RWPE2 (cell line): ENCODE measurements at regions not wholly inside any gene's neighbourhood (a gene's known extent, or its start where the extent isn't known, plus 50 kb on each side); places are given as distances from the start of the nearest gene placed in this dataset.

Experiments used
- ATAC-seq: fragments of 200-7000 bp; cut with Tn5 transposase; 3 replicates; pipeline ENCODE4 v1.9.1; 2021; ENCODE audit warnings: low read depth
- DNase-seq: peaks from one replicate; pipeline ENCODE4 v3.0.0-alpha.2; 2020; ENCODE audit warnings: low spot score
- H3K27ac ChIP-seq: fragments of 450-650 bp; 2 replicates; pipeline ENCODE4 v1.5.1; 2017; ENCODE audit warnings: mild to moderate bottlenecking; ENCODE audit not compliant: poor library complexity, severe bottlenecking
- H3K27me3 ChIP-seq: fragments of 250-450 bp; sonication (Bioruptor Pico); 2 replicates; pipeline ENCODE4 v1.5.1; 2021; ENCODE audit warnings: mild to moderate bottlenecking, moderate library complexity; ENCODE audit not compliant: insufficient read depth, poor library complexity, severe bottlenecking
- H3K36me3 ChIP-seq: fragments of 250-450 bp; sonication (Bioruptor Pico); 2 replicates; pipeline ENCODE4 v1.5.1; 2020; ENCODE audit warnings: low read depth, mild to moderate bottlenecking, moderate library complexity
- H3K4me1 ChIP-seq: fragments of 250-450 bp; sonication (Bioruptor Pico); 2 replicates; pipeline ENCODE4 v1.5.1; 2021; ENCODE audit warnings: mild to moderate bottlenecking, moderate library complexity; ENCODE audit not compliant: insufficient read depth, poor library complexity, severe bottlenecking
- H3K4me3 ChIP-seq: fragments of 250-450 bp; sonication (Bioruptor Pico); 2 replicates; pipeline ENCODE4 v1.5.1; 2021; ENCODE audit warnings: mild to moderate bottlenecking, moderate library complexity; ENCODE audit not compliant: severe bottlenecking
- H3K9me3 ChIP-seq: fragments of 250-450 bp; sonication (Bioruptor Pico); 2 replicates; pipeline ENCODE4 v1.5.1; 2021; ENCODE audit warnings: mild to moderate bottlenecking, moderate library complexity; ENCODE audit not compliant: severe bottlenecking
- CTCF ChIP-seq: fragments of 450-650 bp; IDR thresholded peaks from one replicate; pipeline ENCODE4 v1.5.1; 2017; ENCODE audit warnings: mild to moderate bottlenecking, moderate library complexity; ENCODE audit not compliant: poor library complexity, severe bottlenecking

- Histone ChIP-seq H3K4me1 (peaks cover 18% of the 10 kb centered on the region), H3K36me3 (no peaks in the 10 kb centered on the region), H3K27me3 (no peaks in the 10 kb centered on the region), H3K9me3 (peaks cover 2% of the 10 kb centered on the region), H3K4me3 (no peak overlapping the region), H3K27ac (no peak overlapping the region)
- DNase-seq (no peak), ATAC-seq (no peak)
- TF ChIP-seq CTCF: no peak
These were observed 86.5 kb upstream of the RGS1 start for GRCh38 chr1:192489047-192489446.

- H3K4me1 ChIP-seq: peaks cover 18% of the 10 kb centered on the region
- peaks cover 2% of the 10 kb centered on the region for H3K9me3 ChIP-seq
- no peaks in the 10 kb centered on the region for H3K27me3 ChIP-seq
- H3K4me3 ChIP-seq: no peak overlapping the region
- ATAC-seq: peak; percentile 72
- no peaks in the 10 kb centered on the region for H3K36me3 ChIP-seq
- no peak for TF ChIP-seq CTCF
- H3K27ac ChIP-seq: no peak overlapping the region
- no peak for DNase-seq
These were observed 85.8 kb upstream of the RGS1 start for GRCh38 chr1:192489748-192490147.

- peaks cover 2% of the 10 kb centered on the region for H3K9me3 ChIP-seq
- no peak overlapping the region for H3K27ac ChIP-seq
- no peak overlapping the region for H3K4me3 ChIP-seq
- ATAC-seq (peak; percentile 38; the same call in 2 of the 3 replicates), DNase-seq (no peak)
- no peaks in the 10 kb centered on the region for H3K36me3 ChIP-seq
- no peaks in the 10 kb centered on the region for H3K27me3 ChIP-seq
- TF ChIP-seq CTCF: no peak
- peaks cover 4% of the 10 kb centered on the region for H3K4me1 ChIP-seq
These were observed 83.6 kb upstream of the RGS1 start for GRCh38 chr1:192491804-192492554.

- Histone ChIP-seq H3K27ac (no peak overlapping the region), H3K36me3 (no peaks in the 10 kb centered on the region), H3K4me1 (peaks cover 4% of the 10 kb centered on the region), H3K9me3 (peaks cover 2% of the 10 kb centered on the region), H3K27me3 (no peaks in the 10 kb centered on the region), H3K4me3 (no peak overlapping the region)
- ATAC-seq: no peak
- no peak for TF ChIP-seq CTCF
- no peak for DNase-seq
These were observed 82.0 kb upstream of the RGS1 start for GRCh38 chr1:192493584-192493983.

GRCh38 chr1:192496369-192497056 lies 79.1 kb upstream of the RGS1 start:
- H3K27me3 ChIP-seq: no peaks in the 10 kb centered on the region
- no peaks in the 10 kb centered on the region for H3K4me1 ChIP-seq
- H3K9me3 ChIP-seq: peaks cover 2% of the 10 kb centered on the region
- H3K27ac ChIP-seq: no peak overlapping the region
- no peak for TF ChIP-seq CTCF
- DNase-seq: no peak
- H3K4me3 ChIP-seq: no peak overlapping the region
- ATAC-seq: no peak
- H3K36me3 ChIP-seq: no peaks in the 10 kb centered on the region
